SU-DHL-6 (cell line): ENCODE measurements at regions not wholly inside any gene's neighbourhood (a gene's known extent, or its start where the extent isn't known, plus 50 kb on each side); places are given as distances from the start of the nearest gene placed in this dataset.

Experiments used
- H2AFZ ChIP-seq: fragments of 200-600 bp; sonication (generic); 2 replicates; pipeline ENCODE4 v1.6.1; 2014; ENCODE audit warnings: low read depth, mild to moderate bottlenecking, moderate library complexity, mixed read lengths, antibody characterized with exemption, low read length; ENCODE audit not compliant: severe bottlenecking
- H3F3A ChIP-seq: fragments of 200-600 bp; shearing (Covaris generic); 2 replicates; pipeline ENCODE4 v1.6.0; 2016; ENCODE audit warnings: antibody characterized with exemption, mild to moderate bottlenecking; ENCODE audit not compliant: insufficient read depth
- H3K27ac ChIP-seq: fragments of 200-600 bp; sonication (generic); 2 replicates; pipeline ENCODE4 v1.5.1; 2016; ENCODE audit warnings: low read depth, mild to moderate bottlenecking, low read length, moderate library complexity, mixed read lengths
- H3K27me3 ChIP-seq: fragments of 200-600 bp; sonication (generic), shearing (Covaris generic); 2 replicates; pipeline ENCODE4 v1.6.0; 2014; ENCODE audit warnings: mild to moderate bottlenecking, low read length
- H3K36me3 ChIP-seq: fragments of 200-600 bp; sonication (generic); 2 replicates; pipeline ENCODE4 v1.6.1; 2014; ENCODE audit warnings: mild to moderate bottlenecking, low read length, mixed read lengths
- H3K4me2 ChIP-seq: fragments of 300-600, 200-600 bp; shearing (Covaris generic), sonication (generic); 2 replicates; pipeline ENCODE4 v1.6.0; 2014; ENCODE audit warnings: low read length, low read depth, mild to moderate bottlenecking; ENCODE audit not compliant: poor library complexity, severe bottlenecking
- H3K4me3 ChIP-seq: fragments of 200-600 bp; sonication (generic); 2 replicates; pipeline ENCODE4 v1.5.1; 2014; ENCODE audit warnings: antibody characterized with exemption, low read length, mild to moderate bottlenecking, mixed read lengths; ENCODE audit not compliant: insufficient read depth, poor library complexity, severe bottlenecking
- H3K79me2 ChIP-seq: fragments of 200-600 bp; sonication (generic); 2 replicates; pipeline ENCODE4 v1.6.1; 2014; ENCODE audit warnings: mild to moderate bottlenecking, low read length, moderate library complexity; ENCODE audit not compliant: insufficient read depth
- H3K9ac ChIP-seq: fragments of 200-600 bp; sonication (generic); 2 replicates; pipeline ENCODE4 v1.7.0; 2014; ENCODE audit warnings: mild to moderate bottlenecking, low read length
- H3K9me2 ChIP-seq: fragments of 200-600 bp; sonication (generic); replicated peaks from 2 replicates; pipeline ENCODE4 v1.6.1; 2014; ENCODE audit warnings: low read length; ENCODE audit not compliant: insufficient read depth
- H3K9me3 ChIP-seq: fragments of 200-600 bp; sonication (generic); 2 replicates; pipeline ENCODE4 v1.6.1; 2014; ENCODE audit warnings: low read length, mixed read lengths; ENCODE audit not compliant: insufficient read depth
- H4K20me1 ChIP-seq: fragments of 200-600 bp; sonication (generic); 2 replicates; pipeline ENCODE4 v1.6.1; 2014; ENCODE audit warnings: low read depth, mild to moderate bottlenecking, antibody characterized with exemption, low read length, moderate library complexity, mixed read lengths
- EZH2phosphoT487 ChIP-seq: fragments of 200-600 bp; sonication (generic), shearing (Covaris generic); conservative IDR thresholded peaks from 2 replicates; pipeline ENCODE4 v1.6.1; 2018; ENCODE audit warnings: mild to moderate bottlenecking, antibody characterized with exemption, low read length, moderate library complexity, mixed read lengths
- TF ChIP-seq, protein P1 (sequence below): fragments of 200-600 bp; sonication (generic); IDR thresholded peaks from one replicate; pipeline ENCODE4 v1.5.1; 2017; ENCODE audit warnings: antibody characterized with exemption, mild to moderate bottlenecking, low read length, moderate library complexity; ENCODE audit not compliant: insufficient read depth, poor library complexity, severe bottlenecking

GRCh38 chr1:98402860-98403259 lies 258.7 kb upstream of the SNX7 start:
- Histone ChIP-seq H3K9ac (no peak overlapping the region), H3K4me3 (no peak overlapping the region), H3K9me2 (no peaks in the 10 kb centered on the region), H3K27ac (no peak overlapping the region), H3K4me2 (no peak overlapping the region), H2AFZ (no peak overlapping the region), H3K9me3 (no peaks in the 10 kb centered on the region), H3K27me3 (no peaks in the 10 kb centered on the region), H3K36me3 (no peaks in the 10 kb centered on the region), H4K20me1 (no peaks in the 10 kb centered on the region), H3F3A (no peaks in the 10 kb centered on the region), H3K79me2 (no peaks in the 10 kb centered on the region)
- TF ChIP-seq, protein P1, sequence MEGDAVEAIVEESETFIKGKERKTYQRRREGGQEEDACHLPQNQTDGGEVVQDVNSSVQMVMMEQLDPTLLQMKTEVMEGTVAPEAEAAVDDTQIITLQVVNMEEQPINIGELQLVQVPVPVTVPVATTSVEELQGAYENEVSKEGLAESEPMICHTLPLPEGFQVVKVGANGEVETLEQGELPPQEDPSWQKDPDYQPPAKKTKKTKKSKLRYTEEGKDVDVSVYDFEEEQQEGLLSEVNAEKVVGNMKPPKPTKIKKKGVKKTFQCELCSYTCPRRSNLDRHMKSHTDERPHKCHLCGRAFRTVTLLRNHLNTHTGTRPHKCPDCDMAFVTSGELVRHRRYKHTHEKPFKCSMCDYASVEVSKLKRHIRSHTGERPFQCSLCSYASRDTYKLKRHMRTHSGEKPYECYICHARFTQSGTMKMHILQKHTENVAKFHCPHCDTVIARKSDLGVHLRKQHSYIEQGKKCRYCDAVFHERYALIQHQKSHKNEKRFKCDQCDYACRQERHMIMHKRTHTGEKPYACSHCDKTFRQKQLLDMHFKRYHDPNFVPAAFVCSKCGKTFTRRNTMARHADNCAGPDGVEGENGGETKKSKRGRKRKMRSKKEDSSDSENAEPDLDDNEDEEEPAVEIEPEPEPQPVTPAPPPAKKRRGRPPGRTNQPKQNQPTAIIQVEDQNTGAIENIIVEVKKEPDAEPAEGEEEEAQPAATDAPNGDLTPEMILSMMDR: no peak
- no peak for TF ChIP-seq EZH2phosphoT487

DNA sequence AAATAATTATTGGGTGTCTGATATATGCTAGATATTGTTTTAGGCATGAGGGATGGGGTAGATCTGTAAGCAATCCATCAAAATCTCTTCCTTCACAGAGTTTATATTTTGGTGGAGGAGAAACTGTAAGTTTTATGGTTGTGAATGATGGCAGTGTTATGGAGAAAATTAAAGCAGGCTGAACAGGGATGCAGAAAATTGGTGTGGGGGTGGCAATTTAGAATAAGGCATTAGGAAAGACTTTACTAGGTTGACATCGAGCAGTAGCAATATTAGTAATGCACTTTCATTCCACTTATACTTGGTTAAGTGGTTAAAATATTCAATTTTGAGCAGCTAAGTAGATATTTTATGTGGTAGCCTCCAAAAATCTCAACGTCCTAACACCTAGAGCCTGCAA lies 261.1 kb upstream of the SNX7 start:
- Histone ChIP-seq H3K79me2 (no peaks in the 10 kb centered on the region), H3K36me3 (no peaks in the 10 kb centered on the region), H3K27me3 (no peaks in the 10 kb centered on the region), H3K9me2 (no peaks in the 10 kb centered on the region), H2AFZ (no peak overlapping the region), H3K4me2 (no peak overlapping the region), H4K20me1 (no peaks in the 10 kb centered on the region), H3K9me3 (no peaks in the 10 kb centered on the region), H3K4me3 (no peak overlapping the region), H3K27ac (no peak overlapping the region), H3F3A (no peaks in the 10 kb centered on the region), H3K9ac (no peak overlapping the region)
- TF ChIP-seq, protein P1: no peak
- no peak for TF ChIP-seq EZH2phosphoT487

- Histone ChIP-seq H3K4me3 (no peak overlapping the region), H2AFZ (no peak overlapping the region), H3K79me2 (no peaks in the 10 kb centered on the region), H3K36me3 (no peaks in the 10 kb centered on the region), H4K20me1 (no peaks in the 10 kb centered on the region), H3K9me2 (no peaks in the 10 kb centered on the region), H3K9ac (no peak overlapping the region), H3K9me3 (no peaks in the 10 kb centered on the region), H3K4me2 (no peak overlapping the region), H3F3A (no peaks in the 10 kb centered on the region), H3K27me3 (no peaks in the 10 kb centered on the region), H3K27ac (no peak overlapping the region)
- TF ChIP-seq, protein P1: no peak
- no peak for TF ChIP-seq EZH2phosphoT487
Measured at GRCh38 chr1:98399218-98399617, 262.3 kb upstream of the SNX7 start.

- TF ChIP-seq, protein P1: no peak
- TF ChIP-seq EZH2phosphoT487: no peak
- Histone ChIP-seq H3K9ac (no peak overlapping the region), H4K20me1 (no peaks in the 10 kb centered on the region), H3K27me3 (no peaks in the 10 kb centered on the region), H3K36me3 (no peaks in the 10 kb centered on the region), H3K4me3 (no peak overlapping the region), H3K27ac (no peak overlapping the region), H3K79me2 (no peaks in the 10 kb centered on the region), H3F3A (no peaks in the 10 kb centered on the region), H3K4me2 (no peak overlapping the region), H3K9me2 (no peaks in the 10 kb centered on the region), H3K9me3 (no peaks in the 10 kb centered on the region), H2AFZ (no peak overlapping the region)
Measured at GRCh38 chr1:98398649-98399048, 262.9 kb upstream of the SNX7 start.
